Upper lobe of left lung (tissue), 4 donors: ENCODE measurements at regions not wholly inside any gene's neighbourhood (a gene's known extent, or its start where the extent isn't known, plus 50 kb on each side); places are given as distances from the start of the nearest gene placed in this dataset.

Source experiments
- POLR2A ChIP-seq, 4 donors: fragments of 450-650 bp; IDR thresholded peaks; one replicate each; pipeline ENCODE4 v1.5.1; 2016 to 2017; ENCODE audit warnings: antibody characterized with exemption in 4 of 4, mild to moderate bottlenecking in 2 of 4
- TF ChIP-seq, protein P1 (sequence below), 6 experiments: fragments of 450-650 bp in 4 of 6; fragments of 200-600 bp in 2 of 6; sonication (generic) in 2 of 6; IDR thresholded peaks; one replicate each; pipeline ENCODE4 v1.5.1; 2016 to 2019; ENCODE audit warnings: antibody characterized with exemption in 6 of 6

DNA sequence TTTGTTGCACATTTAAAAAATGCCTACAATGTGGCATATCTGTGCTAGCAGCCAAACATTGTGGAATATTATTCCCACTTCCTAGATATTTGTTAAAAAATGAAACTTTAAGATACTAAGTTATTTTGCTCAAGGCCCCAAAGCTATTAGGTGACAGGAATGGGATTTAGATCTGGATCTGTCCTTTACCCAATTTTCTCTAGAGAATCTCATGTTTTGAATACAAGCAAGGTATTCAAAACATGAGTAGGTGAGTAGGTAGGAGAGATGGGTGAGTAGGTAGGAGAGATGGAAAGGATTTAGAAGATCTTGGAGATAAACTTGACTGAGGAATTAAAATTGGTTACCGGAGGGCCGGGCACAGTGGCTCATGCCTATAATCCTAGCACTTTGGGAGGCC lies 61.2 kb upstream of the AKIRIN2 start:
- TF ChIP-seq, protein P1, sequence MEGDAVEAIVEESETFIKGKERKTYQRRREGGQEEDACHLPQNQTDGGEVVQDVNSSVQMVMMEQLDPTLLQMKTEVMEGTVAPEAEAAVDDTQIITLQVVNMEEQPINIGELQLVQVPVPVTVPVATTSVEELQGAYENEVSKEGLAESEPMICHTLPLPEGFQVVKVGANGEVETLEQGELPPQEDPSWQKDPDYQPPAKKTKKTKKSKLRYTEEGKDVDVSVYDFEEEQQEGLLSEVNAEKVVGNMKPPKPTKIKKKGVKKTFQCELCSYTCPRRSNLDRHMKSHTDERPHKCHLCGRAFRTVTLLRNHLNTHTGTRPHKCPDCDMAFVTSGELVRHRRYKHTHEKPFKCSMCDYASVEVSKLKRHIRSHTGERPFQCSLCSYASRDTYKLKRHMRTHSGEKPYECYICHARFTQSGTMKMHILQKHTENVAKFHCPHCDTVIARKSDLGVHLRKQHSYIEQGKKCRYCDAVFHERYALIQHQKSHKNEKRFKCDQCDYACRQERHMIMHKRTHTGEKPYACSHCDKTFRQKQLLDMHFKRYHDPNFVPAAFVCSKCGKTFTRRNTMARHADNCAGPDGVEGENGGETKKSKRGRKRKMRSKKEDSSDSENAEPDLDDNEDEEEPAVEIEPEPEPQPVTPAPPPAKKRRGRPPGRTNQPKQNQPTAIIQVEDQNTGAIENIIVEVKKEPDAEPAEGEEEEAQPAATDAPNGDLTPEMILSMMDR (IDR thresholded peaks at IDR 0.05) = no peak
- TF ChIP-seq POLR2A (IDR thresholded peaks at IDR 0.05) = no peak
